Stromal cell of bone marrow (primary cell): ENCODE measurements at regions not wholly inside any gene's neighbourhood (a gene's known extent, or its start where the extent isn't known, plus 50 kb on each side); places are given as distances from the start of the nearest gene placed in this dataset.

ENCODE experiments used
- DNase-seq: peaks from one replicate; pipeline ENCODE4 v3.0.0-alpha.2; 2012; ENCODE audit warnings: low read depth

- no peak for DNase-seq
Measured at GRCh38 chr2:240322231-240322955, 113.1 kb upstream of the GPC1 start.

- no peak for DNase-seq
Measured at GRCh38 chr2:240322991-240323390, 112.5 kb upstream of the GPC1 start.

DNA sequence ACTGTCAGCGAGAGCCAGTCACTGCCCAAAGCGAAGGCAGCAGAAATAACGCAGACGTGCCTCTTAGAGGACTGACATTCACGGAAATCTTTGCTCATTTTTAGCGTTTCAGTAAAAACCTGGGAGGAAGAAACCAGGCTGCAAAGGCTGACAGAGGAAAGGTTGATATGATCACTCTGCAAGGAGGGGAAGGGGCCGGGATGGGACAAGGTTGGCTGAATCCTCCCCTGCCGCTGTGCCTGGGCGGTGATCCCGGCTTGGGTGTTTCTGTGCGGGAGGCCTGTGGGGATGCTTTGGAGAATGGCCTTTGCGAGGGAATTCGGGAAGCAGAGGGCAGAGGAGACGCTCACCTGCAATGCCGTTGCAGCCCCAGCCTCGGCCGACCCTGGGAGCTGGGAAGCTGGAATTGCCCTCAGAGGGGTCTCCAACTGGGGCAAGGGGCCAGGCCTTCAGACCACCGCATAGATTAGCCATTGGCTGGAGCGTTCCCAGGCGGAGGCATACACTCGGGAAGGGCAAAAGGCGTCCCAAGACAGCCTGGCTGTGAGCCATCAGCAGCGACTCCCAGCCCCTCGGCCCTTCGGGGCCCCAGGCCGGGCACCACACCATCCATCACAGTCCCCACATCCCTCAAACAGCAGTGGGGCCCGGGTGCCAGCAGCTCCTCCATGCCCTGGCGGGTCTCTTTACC, 111.7 kb upstream of the GPC1 start:
- no peak for DNase-seq

DNA sequence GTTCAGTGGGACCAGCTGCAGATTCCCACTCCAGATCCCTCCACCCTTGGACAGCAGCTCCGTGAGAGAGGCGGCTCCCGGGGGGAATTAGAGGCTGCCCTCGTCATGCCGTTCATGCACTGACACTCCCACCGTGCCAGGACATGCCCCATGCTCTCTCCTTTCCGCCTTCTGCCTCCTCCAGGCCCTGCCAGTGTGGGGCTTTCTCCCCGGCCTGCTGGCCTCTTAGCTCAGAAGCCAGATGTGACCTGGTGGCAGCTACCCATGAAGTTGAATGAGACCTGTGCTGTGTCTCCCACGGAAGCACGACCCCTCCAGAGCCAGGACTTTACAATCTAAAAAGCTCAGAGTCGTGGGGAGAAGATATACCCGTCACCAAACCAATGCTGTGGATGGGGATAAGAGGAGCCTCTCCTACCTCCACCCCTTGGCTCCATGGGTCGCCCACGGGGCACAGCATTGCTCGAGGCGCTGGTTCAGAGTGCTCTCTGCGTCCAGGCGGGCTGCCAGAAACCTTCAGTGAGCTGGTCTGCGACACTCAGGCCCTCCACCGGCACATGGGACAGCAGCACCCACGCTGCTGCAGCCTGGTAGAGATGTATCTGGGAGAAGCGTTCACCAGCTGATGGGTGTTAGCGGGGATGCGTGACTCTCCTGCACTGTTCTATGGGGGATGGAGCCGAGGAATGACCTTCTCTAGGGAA, 111.0 kb upstream of the GPC1 start:
- DNase-seq: no peak

DNA sequence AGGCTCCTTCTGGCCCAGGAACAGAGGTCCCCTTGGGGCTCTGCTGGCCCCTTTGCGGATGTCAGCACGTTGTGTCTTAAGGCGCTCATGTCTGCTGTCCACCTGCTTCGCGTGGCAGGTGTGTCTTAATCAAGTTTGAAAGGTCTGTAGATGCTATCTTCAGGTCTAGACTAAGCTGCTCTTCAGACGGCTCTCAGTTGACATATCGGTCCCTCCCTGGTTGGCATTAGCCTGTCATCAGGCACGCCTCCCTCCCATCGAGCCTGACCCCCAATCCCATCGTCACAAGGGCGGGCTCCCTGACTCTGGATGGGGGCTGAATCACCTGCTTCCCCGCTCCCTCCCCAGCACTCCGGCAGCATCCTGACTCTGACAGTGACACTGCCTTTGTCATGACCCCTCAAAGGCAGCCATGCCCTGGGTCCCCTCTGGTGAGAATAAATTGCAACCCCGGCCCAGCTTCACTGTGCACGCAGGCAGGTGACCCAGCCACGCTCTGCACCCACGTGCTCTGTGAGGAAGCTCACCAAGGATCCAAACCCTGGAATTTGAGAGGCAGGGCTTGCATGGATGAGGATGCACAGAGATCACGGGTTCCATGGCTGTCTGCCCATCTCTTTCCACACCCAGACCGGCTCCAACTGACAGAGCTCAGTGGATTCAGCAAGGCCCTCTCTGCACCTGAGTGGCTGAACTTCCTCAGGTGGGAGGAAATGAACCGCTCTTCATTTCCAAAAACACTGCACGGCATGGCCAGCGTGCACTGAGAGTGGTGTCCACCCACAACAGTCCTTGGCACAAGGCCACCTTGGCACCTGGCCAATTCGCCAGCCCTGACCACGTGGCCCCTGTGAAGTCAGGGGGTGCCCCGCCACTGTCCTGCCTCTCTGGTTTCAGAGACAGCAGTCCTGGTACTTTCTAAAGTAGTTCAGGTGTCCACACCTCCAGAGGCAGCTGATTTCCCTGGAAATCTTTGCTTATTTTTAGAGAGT, 110.2 kb upstream of the GPC1 start:
- no peak for DNase-seq

- no peak for DNase-seq
Measured at GRCh38 chr2:240326246-240326645, 109.2 kb upstream of the GPC1 start.

DNA sequence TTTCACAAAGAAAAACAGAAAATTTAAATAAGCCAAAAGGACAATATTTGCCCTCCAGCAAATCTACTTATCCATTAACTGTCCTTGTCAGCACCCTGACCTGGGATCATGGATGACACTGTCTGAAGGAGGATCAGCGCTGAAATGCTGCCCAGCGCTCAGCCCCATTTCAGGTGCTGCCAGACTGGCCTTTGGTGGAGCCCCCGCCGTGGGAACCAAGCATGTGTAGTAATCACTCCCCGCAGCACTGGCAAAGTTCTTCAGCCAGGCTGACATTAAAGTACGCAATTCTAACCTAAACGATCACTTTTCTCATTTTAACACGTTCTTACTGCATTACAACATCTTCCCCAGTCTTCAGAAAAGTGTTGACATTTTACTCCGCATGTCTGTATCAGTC, 108.6 kb upstream of the GPC1 start:
- no peak for DNase-seq

DNA sequence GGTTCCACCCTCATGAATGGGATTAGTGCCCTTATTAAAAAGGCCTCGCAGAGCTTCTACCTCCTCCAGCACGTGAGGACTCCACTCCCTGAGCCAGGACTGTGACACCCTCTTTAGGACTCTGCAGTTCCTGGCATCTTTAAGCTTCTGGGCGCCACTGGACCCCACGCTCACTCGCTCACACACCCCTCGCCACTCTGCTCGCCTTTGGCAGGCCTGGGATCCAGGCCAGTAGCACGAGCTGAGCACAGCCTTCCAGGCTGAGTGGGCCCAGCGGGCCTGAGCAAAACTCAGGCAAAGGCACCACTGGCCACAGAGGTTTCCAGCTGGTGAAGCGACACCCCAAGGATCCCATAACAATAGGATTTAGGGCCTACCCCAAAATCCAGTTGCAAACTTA, 107.9 kb upstream of the GPC1 start:
- no peak for DNase-seq

DNA sequence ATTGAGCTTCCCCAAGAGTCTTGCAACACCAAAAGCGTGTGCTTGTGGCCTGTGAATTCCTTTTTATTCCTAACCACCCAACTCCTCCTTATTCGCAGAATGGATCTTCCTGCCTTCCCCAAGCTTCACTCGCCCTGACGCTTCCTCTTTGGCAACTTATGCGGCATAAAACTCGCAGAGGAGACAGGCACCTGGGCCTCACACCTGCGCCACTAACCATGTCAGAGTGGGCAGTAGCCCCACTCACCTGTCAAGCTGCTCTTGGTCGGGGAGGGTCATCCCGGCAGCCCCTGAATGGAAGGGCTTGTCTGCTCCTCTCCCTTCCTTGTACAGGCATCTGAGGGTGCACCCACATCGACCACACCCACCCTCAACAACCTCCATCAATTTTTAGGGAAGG, 106.9 kb upstream of the GPC1 start:
- no peak for DNase-seq

- no peak for DNase-seq
Measured at GRCh38 chr2:240329116-240329665, 106.3 kb upstream of the GPC1 start.

DNA sequence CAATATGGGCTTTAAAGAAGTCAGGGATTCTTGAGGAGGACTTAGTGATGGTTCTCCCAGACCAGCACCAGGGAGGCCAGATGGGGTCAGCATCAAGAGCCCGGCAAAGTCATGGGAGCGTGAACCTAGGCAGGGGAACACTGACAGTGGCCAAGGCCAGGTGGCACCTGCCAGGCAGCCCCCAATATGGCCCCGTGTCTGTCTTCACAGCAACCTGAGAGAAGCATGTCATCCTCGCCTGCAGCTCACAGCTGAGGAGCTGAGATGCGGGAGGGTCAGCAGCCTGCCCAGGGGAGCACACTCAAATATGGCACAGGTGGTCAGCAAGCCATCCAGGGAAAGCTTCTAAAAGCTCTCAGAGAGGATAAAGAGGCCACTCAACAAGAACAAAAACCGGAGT, 105.7 kb upstream of the GPC1 start:
- DNase-seq: no peak

GRCh38 chr2:240333985-240334384, 101.5 kb upstream of the GPC1 start:
- peak; percentile 18 for DNase-seq

DNA sequence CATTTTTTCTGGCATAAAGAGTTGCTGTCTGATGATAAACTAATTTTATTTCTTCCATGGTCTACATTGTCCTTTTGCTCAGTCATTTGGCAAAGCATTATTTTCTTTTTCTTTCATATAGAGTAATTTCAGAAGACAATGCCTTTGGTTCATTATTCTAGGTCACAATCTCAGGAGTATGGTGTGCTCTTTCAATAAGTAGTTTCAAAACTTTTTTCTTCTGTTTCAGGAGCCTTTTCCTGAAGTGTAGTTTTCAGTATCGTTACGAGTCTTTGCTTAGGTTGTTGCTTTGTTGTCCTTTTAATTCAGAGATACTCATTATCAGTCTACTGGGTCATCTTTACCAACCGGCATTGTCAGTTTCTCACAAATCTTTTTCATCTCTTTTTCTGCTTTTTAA, 100.4 kb upstream of the GPC1 start:
- no peak for DNase-seq

DNA sequence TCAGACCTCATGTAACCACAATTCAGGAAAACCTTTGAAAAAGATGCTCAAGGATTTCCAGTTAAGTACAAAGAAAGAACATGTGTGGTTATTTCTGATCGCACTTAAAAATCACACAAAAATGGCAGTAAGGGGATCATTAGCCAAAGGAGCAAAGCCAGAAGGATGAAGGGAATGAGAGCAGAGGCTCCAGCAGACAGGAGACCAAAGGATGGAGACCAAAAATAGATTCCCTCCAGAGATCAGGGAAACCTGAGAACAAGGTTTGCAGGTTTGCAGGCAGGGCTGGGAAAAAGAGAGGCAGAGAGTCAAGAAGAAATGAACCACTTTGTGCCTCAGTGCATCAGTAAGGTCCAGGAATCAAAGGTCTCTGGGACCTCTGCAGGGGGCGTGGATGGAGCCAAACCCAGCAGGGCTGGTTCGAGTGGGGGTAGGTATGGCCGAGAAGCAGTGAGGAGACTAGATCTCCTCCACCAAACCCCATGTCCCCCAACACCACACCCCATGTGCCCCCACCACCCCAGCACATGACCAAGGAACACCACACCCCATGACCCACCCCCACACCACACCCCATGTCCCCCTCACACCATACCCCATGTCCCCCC, 98.5 kb upstream of the GPC1 start:
- no peak for DNase-seq

GRCh38 chr2:240338274-240338673, 97.2 kb upstream of the GPC1 start:
- DNase-seq: no peak

DNA sequence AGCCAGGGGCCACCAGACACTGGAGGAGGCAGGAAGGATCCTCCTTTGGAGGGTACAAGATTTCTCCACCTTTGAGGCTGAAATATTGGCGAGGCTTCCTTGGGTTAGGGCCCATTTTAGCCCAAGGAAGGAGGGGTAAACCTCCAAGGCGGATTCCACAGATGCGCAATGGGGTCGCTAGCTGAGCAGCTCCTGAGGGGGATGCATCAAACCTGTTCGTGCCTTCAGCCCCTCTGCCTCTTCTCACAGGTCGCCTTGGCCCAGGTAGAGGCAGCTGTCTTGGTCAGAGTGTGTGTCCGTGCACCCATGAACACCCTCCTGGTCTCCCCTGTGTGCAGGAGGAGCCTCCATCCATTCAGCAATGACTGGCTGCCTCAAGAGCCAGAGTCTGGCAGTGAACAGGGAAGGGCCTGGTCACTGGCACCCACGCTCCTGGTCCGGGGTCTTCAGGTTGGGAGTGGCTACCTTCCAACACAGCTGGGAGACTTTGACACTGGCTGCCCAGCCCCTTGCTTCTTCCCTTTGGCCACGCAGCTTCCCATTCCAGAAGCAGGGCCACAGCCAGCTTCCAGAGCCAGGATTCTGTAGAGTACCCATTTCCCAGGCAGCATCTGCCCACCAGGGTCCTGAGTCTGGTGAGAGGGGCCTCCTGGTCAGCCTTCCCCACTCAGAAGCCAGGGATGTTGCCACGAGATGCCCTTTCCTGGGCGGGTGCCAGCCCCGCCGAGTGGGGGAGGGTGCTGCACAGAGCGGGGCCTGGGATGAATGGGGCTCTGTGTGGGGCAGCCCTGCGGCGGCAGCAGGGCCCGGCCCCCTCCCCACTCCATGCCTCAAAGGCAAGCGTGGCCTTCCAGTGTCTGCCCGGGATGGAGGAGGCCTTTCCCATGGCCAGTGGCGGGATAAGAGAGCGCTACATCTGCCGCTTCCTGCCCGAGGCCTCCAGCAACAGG, 95.8 kb upstream of the GPC1 start:
- no peak for DNase-seq

DNA sequence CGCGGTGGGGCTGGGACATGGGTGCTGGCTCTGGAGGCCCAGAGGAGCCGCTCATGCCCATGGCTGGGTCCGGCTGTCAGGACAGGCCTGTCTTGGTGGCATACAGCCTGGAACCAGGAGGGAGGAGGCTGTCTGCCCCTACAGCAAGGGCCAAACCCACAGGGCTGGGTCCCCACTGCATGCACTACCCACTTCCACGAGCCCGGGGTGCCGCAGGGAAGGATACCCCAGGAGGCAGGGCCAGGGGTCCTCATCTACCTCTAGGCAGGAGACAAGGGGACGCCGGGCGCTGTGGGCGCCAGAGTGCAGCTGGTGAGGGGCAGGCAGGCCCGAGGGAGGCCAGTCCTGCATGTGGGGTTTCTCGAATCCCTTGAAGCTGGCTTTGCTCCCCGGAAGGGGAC, 95.1 kb upstream of the GPC1 start:
- no peak for DNase-seq

DNA sequence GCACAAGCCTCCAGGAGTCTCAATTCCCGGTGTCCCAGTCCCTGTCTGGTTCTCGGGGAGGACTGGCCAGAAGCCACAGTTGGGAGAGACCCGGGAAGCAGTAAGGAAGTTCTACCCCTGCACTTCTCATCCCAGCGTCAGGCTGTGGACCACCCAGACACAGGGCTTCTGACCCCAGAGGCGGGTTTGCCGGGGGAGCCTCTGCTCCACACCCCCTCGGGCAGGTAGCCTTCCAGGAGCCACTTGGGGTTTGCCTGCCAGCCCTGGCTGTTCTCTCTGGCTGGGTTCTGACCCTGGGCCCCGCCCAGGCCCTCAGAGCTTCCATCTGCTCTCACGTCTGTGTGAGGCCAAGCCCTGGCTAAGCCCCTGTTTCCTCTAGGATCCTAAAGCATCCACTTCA, 94.4 kb upstream of the GPC1 start:
- no peak for DNase-seq

- no peak for DNase-seq
Measured at GRCh38 chr2:240343548-240343947, 91.9 kb upstream of the GPC1 start.

DNA sequence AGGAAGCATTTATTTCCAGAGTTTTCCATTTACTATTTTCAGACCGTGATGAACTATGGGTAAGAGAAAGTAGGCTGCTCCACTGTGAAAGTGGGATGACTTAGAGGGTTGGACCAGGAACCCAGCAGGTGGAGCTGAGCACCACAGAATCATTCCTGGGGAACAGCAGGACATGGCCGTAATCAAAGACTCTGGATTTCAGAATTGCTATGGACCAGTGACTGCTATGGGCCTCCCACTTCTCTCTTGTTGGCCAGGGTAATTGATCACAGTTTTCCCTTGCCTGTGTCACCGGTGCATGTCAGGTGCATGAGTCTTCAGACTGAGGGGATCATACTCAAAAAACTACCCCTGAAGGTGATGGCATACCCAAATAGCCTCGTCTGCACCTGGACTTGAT, 90.6 kb upstream of the GPC1 start:
- DNase-seq: no peak
